ENCODE measurements at regions not wholly inside any gene's neighbourhood (a gene's known extent, or its start where the extent isn't known, plus 50 kb on each side); places are given as distances from the start of the nearest gene placed in this dataset.
A peak's percentile ranks its signal among the peaks of the same experiment; 100 is the strongest.

- H2BK12ac ChIP-seq (ENCODE audit: low read length) = no peak overlapping the region
- no peak overlapping the region for H2AK5ac ChIP-seq (ENCODE audit: low read length)
- peaks cover 4% of the 10 kb centered on the region for H3K9me3 ChIP-seq (ENCODE audit: insufficient read depth, low read depth, low read length)
- no peaks in the 10 kb centered on the region for H3K27me3 ChIP-seq (ENCODE audit: insufficient read depth, low read length)
- H4K12ac ChIP-seq (ENCODE audit: low read depth, low read length) = no peak overlapping the region
- DNase-seq = peak in 1 of 2 donors; percentile 1
- no peak overlapping the region for H3K27ac ChIP-seq (ENCODE audit: low read depth, low read length)
- no peaks in the 10 kb centered on the region for H3K36me3 ChIP-seq (ENCODE audit: control insufficient read depth in 1 of 2, insufficient read depth in 2 of 2, low read length in 2 of 2)
- H3K79me2 ChIP-seq (ENCODE audit: control insufficient read depth, insufficient read depth, low read length, poor library complexity) = no peaks in the 10 kb centered on the region
- no peak overlapping the region for H4K91ac ChIP-seq (ENCODE audit: low read depth, low read length)
- H3K4me1 ChIP-seq (ENCODE audit: control insufficient read depth in 1 of 2, insufficient read depth in 2 of 2, low read length in 2 of 2) = no peaks in the 10 kb centered on the region
- no peak overlapping the region for H4K8ac ChIP-seq (ENCODE audit: low read depth, low read length)
- H2BK120ac ChIP-seq (ENCODE audit: insufficient read depth, low read length, poor library complexity) = no peak overlapping the region
- no peak overlapping the region for H2BK5ac ChIP-seq (ENCODE audit: low read depth, low read length, poor library complexity)
- no peak overlapping the region for H3K18ac ChIP-seq (ENCODE audit: low read length)
- no peak overlapping the region for H3K4ac ChIP-seq (ENCODE audit: low read depth, low read length)
- H3K79me1 ChIP-seq (ENCODE audit: low read length) = no peaks in the 10 kb centered on the region
- WGBS (ENCODE audit: extremely low coverage, insufficient coverage, insufficient read length) = no CpG with 5 or more reads among the region's 4 CpGs
- no peak overlapping the region for H3K23ac ChIP-seq (ENCODE audit: low read length)
- no peak overlapping the region for H3K9ac ChIP-seq (ENCODE audit: low read length)
- H2AFZ ChIP-seq (ENCODE audit: insufficient read depth, low read length, poor library complexity) = no peak overlapping the region
- H3K4me3 ChIP-seq (ENCODE audit: low read depth, low read length) = no peak overlapping the region
- H3K4me2 ChIP-seq (ENCODE audit: low read length) = no peak overlapping the region
- no peak overlapping the region for H3K14ac ChIP-seq (ENCODE audit: low read length)
Observed at GRCh38 chr1:164092603-164093353, 466.2 kb upstream of the PBX1 start.

- no CpG with 5 or more reads among the region's 2 CpGs for WGBS (ENCODE audit: extremely low coverage, insufficient coverage, insufficient read length)
- H2BK5ac ChIP-seq (ENCODE audit: low read depth, low read length, poor library complexity) = no peak overlapping the region
- no peak overlapping the region for H3K14ac ChIP-seq (ENCODE audit: low read length)
Observed at GRCh38 chr1:164093543-164093942, 465.4 kb upstream of the PBX1 start.

GRCh38 chr1:164101802-164102201 lies 457.2 kb upstream of the PBX1 start:
- no peak for DNase-seq
- no peaks in the 10 kb centered on the region for H3K79me2 ChIP-seq (ENCODE audit: control insufficient read depth, insufficient read depth, low read length, poor library complexity)
- H3K23ac ChIP-seq (ENCODE audit: low read length) = no peak overlapping the region

More at GRCh38 chr1:164093543-164093942, 465.4 kb upstream of the PBX1 start:
- Histone ChIP-seq H4K91ac (ENCODE audit: low read depth, low read length) (no peak overlapping the region), H2BK12ac (ENCODE audit: low read length) (no peak overlapping the region), H2AK5ac (ENCODE audit: low read length) (no peak overlapping the region), H3K4me2 (ENCODE audit: low read length) (no peak overlapping the region), H3K36me3 (ENCODE audit: control insufficient read depth in 1 of 2, insufficient read depth in 2 of 2, low read length in 2 of 2) (no peaks in the 10 kb centered on the region), H3K79me2 (ENCODE audit: control insufficient read depth, insufficient read depth, low read length, poor library complexity) (no peaks in the 10 kb centered on the region), H3K4ac (ENCODE audit: low read depth, low read length) (no peak overlapping the region), H4K8ac (ENCODE audit: low read depth, low read length) (no peak overlapping the region), H2BK120ac (ENCODE audit: insufficient read depth, low read length, poor library complexity) (no peak overlapping the region), H2AFZ (ENCODE audit: insufficient read depth, low read length, poor library complexity) (no peak overlapping the region), H3K4me3 (ENCODE audit: low read depth, low read length) (no peak overlapping the region), H3K79me1 (ENCODE audit: low read length) (no peaks in the 10 kb centered on the region), H3K27ac (ENCODE audit: low read depth, low read length) (no peak overlapping the region), H3K9ac (ENCODE audit: low read length) (no peak overlapping the region), H3K23ac (ENCODE audit: low read length) (no peak overlapping the region), H3K4me1 (ENCODE audit: control insufficient read depth in 1 of 2, insufficient read depth in 2 of 2, low read length in 2 of 2) (no peaks in the 10 kb centered on the region), H4K12ac (ENCODE audit: low read depth, low read length) (no peak overlapping the region), H3K9me3 (ENCODE audit: insufficient read depth, low read depth, low read length) (peaks cover 4% of the 10 kb centered on the region), H3K18ac (ENCODE audit: low read length) (no peak overlapping the region), H3K27me3 (ENCODE audit: insufficient read depth, low read length) (no peaks in the 10 kb centered on the region)
- no peak for DNase-seq

DNA sequence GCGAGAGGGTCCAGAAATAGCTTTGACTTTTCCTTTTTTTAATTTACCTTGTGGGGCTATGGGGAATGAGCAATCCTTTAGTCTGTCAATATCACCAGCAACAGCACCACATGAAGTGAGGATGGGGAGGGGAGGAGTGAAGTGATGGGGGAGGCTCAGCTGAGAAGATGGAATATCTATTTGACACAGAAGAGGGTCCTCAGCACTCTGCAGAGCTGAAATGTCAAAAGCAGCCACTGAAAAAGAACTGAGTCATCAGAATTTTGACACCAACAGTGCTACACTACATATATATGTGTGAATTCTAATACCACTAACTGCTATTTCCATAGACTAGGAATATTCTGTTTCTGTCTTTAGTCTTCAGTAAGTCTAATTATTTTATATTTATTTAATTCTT lies 427.0 kb upstream of the PBX1 start:
- H2BK5ac ChIP-seq (ENCODE audit: low read depth, low read length, poor library complexity) = no peak overlapping the region
- no peaks in the 10 kb centered on the region for H3K36me3 ChIP-seq (ENCODE audit: control insufficient read depth in 1 of 2, insufficient read depth in 2 of 2, low read length in 2 of 2)
- H2AK5ac ChIP-seq (ENCODE audit: low read length) = no peak overlapping the region
- no peak overlapping the region for H3K4ac ChIP-seq (ENCODE audit: low read depth, low read length)
- no peak overlapping the region for H4K12ac ChIP-seq (ENCODE audit: low read depth, low read length)
- H4K91ac ChIP-seq (ENCODE audit: low read depth, low read length) = no peak overlapping the region
- no peaks in the 10 kb centered on the region for H3K4me1 ChIP-seq (ENCODE audit: control insufficient read depth in 1 of 2, insufficient read depth in 2 of 2, low read length in 2 of 2)
- H3K4me2 ChIP-seq (ENCODE audit: low read length) = no peak overlapping the region
- H3K4me3 ChIP-seq (ENCODE audit: low read depth, low read length) = no peak overlapping the region
- H3K27ac ChIP-seq (ENCODE audit: low read depth, low read length) = no peak overlapping the region
- DNase-seq = no peak
- H3K23ac ChIP-seq (ENCODE audit: low read length) = no peak overlapping the region
- H2BK120ac ChIP-seq (ENCODE audit: insufficient read depth, low read length, poor library complexity) = no peak overlapping the region
- no peak overlapping the region for H4K8ac ChIP-seq (ENCODE audit: low read depth, low read length)
- no peak overlapping the region for H2BK12ac ChIP-seq (ENCODE audit: low read length)
- no peaks in the 10 kb centered on the region for H3K27me3 ChIP-seq (ENCODE audit: insufficient read depth, low read length)
- no peaks in the 10 kb centered on the region for H3K79me2 ChIP-seq (ENCODE audit: control insufficient read depth, insufficient read depth, low read length, poor library complexity)
- no CpG with 5 or more reads among the region's 1 CpG for WGBS (ENCODE audit: extremely low coverage, insufficient coverage, insufficient read length)
- no peak overlapping the region for H2AFZ ChIP-seq (ENCODE audit: insufficient read depth, low read length, poor library complexity)
- no peaks in the 10 kb centered on the region for H3K79me1 ChIP-seq (ENCODE audit: low read length)
- no peak overlapping the region for H3K18ac ChIP-seq (ENCODE audit: low read length)
- no peaks in the 10 kb centered on the region for H3K9me3 ChIP-seq (ENCODE audit: insufficient read depth, low read depth, low read length)
- H3K14ac ChIP-seq (ENCODE audit: low read length) = no peak overlapping the region
- H3K9ac ChIP-seq (ENCODE audit: low read length) = no peak overlapping the region

More at GRCh38 chr1:164101802-164102201, 457.2 kb upstream of the PBX1 start:
- no peak overlapping the region for H3K18ac ChIP-seq (ENCODE audit: low read length)
- H4K91ac ChIP-seq (ENCODE audit: low read depth, low read length) = no peak overlapping the region
- no peak overlapping the region for H3K4ac ChIP-seq (ENCODE audit: low read depth, low read length)
- H3K27ac ChIP-seq (ENCODE audit: low read depth, low read length) = no peak overlapping the region
- no CpG with 5 or more reads among the region's 2 CpGs for WGBS (ENCODE audit: extremely low coverage, insufficient coverage, insufficient read length)
- H3K14ac ChIP-seq (ENCODE audit: low read length) = no peak overlapping the region
- no peak overlapping the region for H2BK120ac ChIP-seq (ENCODE audit: insufficient read depth, low read length, poor library complexity)
- no peak overlapping the region for H3K9ac ChIP-seq (ENCODE audit: low read length)
- H4K8ac ChIP-seq (ENCODE audit: low read depth, low read length) = no peak overlapping the region
- H2AFZ ChIP-seq (ENCODE audit: insufficient read depth, low read length, poor library complexity) = no peak overlapping the region
- no peaks in the 10 kb centered on the region for H3K27me3 ChIP-seq (ENCODE audit: insufficient read depth, low read length)
- no peaks in the 10 kb centered on the region for H3K36me3 ChIP-seq (ENCODE audit: control insufficient read depth in 1 of 2, insufficient read depth in 2 of 2, low read length in 2 of 2)
- no peak overlapping the region for H2AK5ac ChIP-seq (ENCODE audit: low read length)
- H3K4me1 ChIP-seq (ENCODE audit: control insufficient read depth in 1 of 2, insufficient read depth in 2 of 2, low read length in 2 of 2) = no peaks in the 10 kb centered on the region
- H3K9me3 ChIP-seq (ENCODE audit: insufficient read depth, low read depth, low read length) = peaks cover 2% of the 10 kb centered on the region
- no peak overlapping the region for H3K4me3 ChIP-seq (ENCODE audit: low read depth, low read length)
- H2BK5ac ChIP-seq (ENCODE audit: low read depth, low read length, poor library complexity) = no peak overlapping the region
- H3K4me2 ChIP-seq (ENCODE audit: low read length) = no peak overlapping the region
- H3K79me1 ChIP-seq (ENCODE audit: low read length) = no peaks in the 10 kb centered on the region
- no peak overlapping the region for H2BK12ac ChIP-seq (ENCODE audit: low read length)
- no peak overlapping the region for H4K12ac ChIP-seq (ENCODE audit: low read depth, low read length)
